PC-3 (cell line): ENCODE measurements at regions not wholly inside any gene's neighbourhood (a gene's known extent, or its start where the extent isn't known, plus 50 kb on each side); places are given as distances from the start of the nearest gene placed in this dataset.

Experiments used
- ATAC-seq: fragments of 200-7000 bp; cut with Tn5 transposase; 2 replicates; pipeline ENCODE4 v1.9.1; 2020; ENCODE audit warnings: mild to moderate bottlenecking, moderate library complexity
- BruUV-seq: library from RNA; stranded (reverse); fragments of 400-500 nt; replicated peaks from 2 replicates; lab custom pipeline; 2021; lab: Mats Ljungman, UMichigan
- CTCF ChIA-PET: fragments of 300-600 bp; sonication (Branson Sonifier 250); formaldehyde crosslinking; loops from one replicate; lab custom pipeline; 2022; ENCODE audit warnings: antibody characterized with exemption; lab: Charles Lee
- POLR2A ChIA-PET: fragments of 300-600 bp; sonication (Branson Sonifier 250); formaldehyde crosslinking; loops from one replicate; lab custom pipeline; 2022; ENCODE audit warnings: antibody characterized with exemption; ENCODE audit not compliant: unreplicated experiment; lab: Charles Lee
- DNase-seq: peaks from one replicate; pipeline ENCODE4 v3.0.0-alpha.2; 2015
- H2AFZ ChIP-seq: fragments of 300-600 bp; sonication (generic); 2 replicates; pipeline ENCODE4 v1.6.0; 2016; ENCODE audit warnings: antibody characterized with exemption, low read length
- H3F3A ChIP-seq: fragments of 300-600 bp; sonication (generic); one replicate; pipeline ENCODE4 v1.6.0; 2017; ENCODE audit warnings: antibody characterized with exemption, low read length, control low read depth, mild to moderate bottlenecking; ENCODE audit not compliant: unreplicated experiment
- H3K27ac ChIP-seq: fragments of 300-600 bp; sonication (generic); 2 replicates; pipeline ENCODE4 v1.5.1; 2016; ENCODE audit warnings: mild to moderate bottlenecking, low read length
- H3K27me3 ChIP-seq: fragments of 300-600 bp; sonication (generic); 2 replicates; pipeline ENCODE4 v1.6.1; 2016; ENCODE audit warnings: low read length, mixed read lengths
- H3K36me3 ChIP-seq: fragments of 300-600 bp; sonication (generic); 2 replicates; pipeline ENCODE4 v1.6.1; 2016; ENCODE audit warnings: low read depth, mixed run types, low read length, mixed read lengths
- H3K4me1 ChIP-seq: fragments of 300-600 bp; sonication (generic); 2 replicates; pipeline ENCODE4 v1.5.1; 2016; ENCODE audit warnings: low read length; ENCODE audit not compliant: insufficient read depth
- H3K4me2 ChIP-seq: fragments of 300-600 bp; sonication (generic); 2 replicates; pipeline ENCODE4 v1.6.0; 2016; ENCODE audit warnings: low read length
- H3K4me3 ChIP-seq: fragments of 300-600 bp; sonication (generic); 2 replicates; pipeline ENCODE4 v1.5.1; 2016; ENCODE audit warnings: mild to moderate bottlenecking, low read length, mixed read lengths
- H3K79me2 ChIP-seq: fragments of 300-600 bp; sonication (generic); 2 replicates; pipeline ENCODE4 v1.6.1; 2017; ENCODE audit warnings: low read length, mixed read lengths
- H3K9ac ChIP-seq: fragments of 300-600 bp; sonication (generic); 2 replicates; pipeline ENCODE4 v1.6.0; 2016; ENCODE audit warnings: mild to moderate bottlenecking, low read length
- H3K9me2 ChIP-seq: fragments of 300-600 bp; sonication (generic); replicated peaks from 2 replicates; pipeline ENCODE4 v1.6.1; 2016; ENCODE audit warnings: mixed run types, low read length, mixed read lengths
- H3K9me3 ChIP-seq: fragments of 300-600 bp; sonication (generic); 2 replicates; pipeline ENCODE4 v1.6.1; 2016; ENCODE audit warnings: low read length, mixed read lengths
- H4K20me1 ChIP-seq: fragments of 300-600 bp; sonication (generic); 2 replicates; pipeline ENCODE4 v1.6.1; 2016; ENCODE audit warnings: low read length, mixed read lengths
- EZH2 ChIP-seq: fragments of 300-600 bp; sonication (generic); IDR thresholded peaks from one replicate; pipeline ENCODE4 v1.6.1; 2017; ENCODE audit warnings: antibody characterized with exemption, mild to moderate bottlenecking, low read length; ENCODE audit not compliant: unreplicated experiment
- EZH2phosphoT487 ChIP-seq: fragments of 300-600 bp; sonication (generic); IDR thresholded peaks from 2 replicates; pipeline ENCODE4 v1.6.1; 2018; ENCODE audit warnings: mild to moderate bottlenecking, antibody characterized with exemption, low read length, borderline replicate concordance
- intact Hi-C: fragments of 100-400 bp; cut with micrococcal nuclease; formaldehyde crosslinking; loops from 2 replicates; pipeline ENCODE4 v1.9.0; 2023
- TF ChIP-seq, protein P1 (sequence below): fragments of 300-600 bp; sonication (generic); conservative IDR thresholded peaks from 2 replicates; pipeline ENCODE4 v1.5.1; 2017; ENCODE audit warnings: antibody characterized with exemption, low read depth, mild to moderate bottlenecking, low read length

DNA sequence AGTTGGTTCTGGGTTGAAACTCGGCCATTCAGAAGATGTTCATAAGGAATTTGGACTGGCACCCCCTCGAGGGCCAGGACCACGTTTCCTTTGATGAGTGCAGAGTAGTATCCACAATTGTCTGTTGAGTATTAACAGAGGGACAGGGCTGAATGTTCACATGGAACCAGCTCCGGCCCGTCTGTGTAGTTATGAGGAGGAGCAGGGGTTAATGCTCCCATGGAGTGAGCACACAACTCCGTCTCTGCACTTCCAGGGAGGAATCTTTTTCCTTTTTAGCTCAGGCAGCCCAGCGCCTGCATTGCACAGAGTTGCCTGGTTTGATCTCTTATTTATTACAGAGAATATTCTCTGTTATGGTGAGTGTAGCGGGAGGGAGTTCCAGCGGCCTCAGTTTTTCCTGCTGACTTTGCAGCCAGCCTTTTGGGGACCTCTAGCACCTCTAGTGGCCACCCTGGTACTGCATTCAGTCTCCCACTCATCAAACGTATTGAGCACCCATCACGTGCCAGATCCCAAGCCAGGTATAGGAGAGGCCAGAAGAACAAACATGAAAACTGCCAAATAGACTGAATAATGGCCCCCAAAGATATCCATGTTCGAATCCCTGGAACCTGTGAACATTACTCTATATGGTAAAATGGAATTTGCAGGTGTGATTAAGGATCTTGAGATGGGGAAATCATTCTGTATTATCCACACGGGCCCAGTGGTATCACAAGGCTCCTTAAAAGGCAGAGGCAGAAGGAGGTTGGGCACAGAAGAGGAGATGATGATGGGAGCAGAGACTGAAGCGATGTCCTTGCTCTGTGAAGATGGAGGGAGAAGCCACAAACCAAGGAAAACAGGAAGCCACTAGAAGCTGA, 167.7 kb upstream of the CSF3R start:
- H3K9me2 ChIP-seq, result no peaks in the 10 kb centered on the region
- ChIA-PET POLR2A (no interaction called here), CTCF (no interaction called here)
- H3K9me3 ChIP-seq, result no peaks in the 10 kb centered on the region
- peaks cover 66% of the 10 kb centered on the region for H3K27me3 ChIP-seq
- no peak overlapping the region for H3K4me2 ChIP-seq
- no peaks in the 10 kb centered on the region for H3K4me1 ChIP-seq
- TF ChIP-seq, protein P1, sequence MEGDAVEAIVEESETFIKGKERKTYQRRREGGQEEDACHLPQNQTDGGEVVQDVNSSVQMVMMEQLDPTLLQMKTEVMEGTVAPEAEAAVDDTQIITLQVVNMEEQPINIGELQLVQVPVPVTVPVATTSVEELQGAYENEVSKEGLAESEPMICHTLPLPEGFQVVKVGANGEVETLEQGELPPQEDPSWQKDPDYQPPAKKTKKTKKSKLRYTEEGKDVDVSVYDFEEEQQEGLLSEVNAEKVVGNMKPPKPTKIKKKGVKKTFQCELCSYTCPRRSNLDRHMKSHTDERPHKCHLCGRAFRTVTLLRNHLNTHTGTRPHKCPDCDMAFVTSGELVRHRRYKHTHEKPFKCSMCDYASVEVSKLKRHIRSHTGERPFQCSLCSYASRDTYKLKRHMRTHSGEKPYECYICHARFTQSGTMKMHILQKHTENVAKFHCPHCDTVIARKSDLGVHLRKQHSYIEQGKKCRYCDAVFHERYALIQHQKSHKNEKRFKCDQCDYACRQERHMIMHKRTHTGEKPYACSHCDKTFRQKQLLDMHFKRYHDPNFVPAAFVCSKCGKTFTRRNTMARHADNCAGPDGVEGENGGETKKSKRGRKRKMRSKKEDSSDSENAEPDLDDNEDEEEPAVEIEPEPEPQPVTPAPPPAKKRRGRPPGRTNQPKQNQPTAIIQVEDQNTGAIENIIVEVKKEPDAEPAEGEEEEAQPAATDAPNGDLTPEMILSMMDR, result peak; percentile 87
- no peak for TF ChIP-seq EZH2phosphoT487
- peak; percentile 68 for DNase-seq
- H3K36me3 ChIP-seq, result no peaks in the 10 kb centered on the region
- peak; percentile 67 for ATAC-seq
- no TSS peak for BruUV-seq
- intact Hi-C loops, result no loop called here
- no peaks in the 10 kb centered on the region for H3F3A ChIP-seq
- no peak overlapping the region for H3K27ac ChIP-seq
- H2AFZ ChIP-seq, result no peak overlapping the region
- H3K9ac ChIP-seq, result no peak overlapping the region
- no peaks in the 10 kb centered on the region for H3K79me2 ChIP-seq
- no peak overlapping the region for H3K4me3 ChIP-seq
- H4K20me1 ChIP-seq, result no peaks in the 10 kb centered on the region

DNA sequence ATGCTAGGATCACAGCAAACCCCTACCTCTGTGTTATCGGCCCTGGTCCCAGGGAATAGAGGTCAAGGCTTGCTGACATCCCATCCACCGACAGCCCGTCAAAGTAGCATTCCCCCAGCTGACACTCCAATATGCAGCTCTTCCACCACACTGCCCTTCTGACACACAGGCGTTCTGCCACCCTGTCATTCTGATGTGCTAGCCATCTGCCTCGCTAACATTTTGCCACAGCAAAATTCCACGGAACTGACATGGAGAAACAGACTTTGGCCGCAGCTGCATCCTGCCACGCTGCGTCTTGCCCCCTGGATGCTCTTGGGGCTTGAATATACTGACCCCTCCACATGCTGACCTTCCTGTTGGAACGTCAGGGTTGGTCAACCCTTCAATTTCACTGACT, 163.2 kb upstream of the CSF3R start:
- no peak overlapping the region for H3K4me2 ChIP-seq
- no peak for ATAC-seq
- peaks cover 80% of the 10 kb centered on the region for H3K27me3 ChIP-seq
- H3K9me3 ChIP-seq, result no peaks in the 10 kb centered on the region
- H3K4me1 ChIP-seq, result no peaks in the 10 kb centered on the region
- ChIA-PET CTCF (no interaction called here), POLR2A (no interaction called here)
- no peak overlapping the region for H3K27ac ChIP-seq
- H3K4me3 ChIP-seq, result no peak overlapping the region
- no peaks in the 10 kb centered on the region for H4K20me1 ChIP-seq
- no peaks in the 10 kb centered on the region for H3K9me2 ChIP-seq
- intact Hi-C loops, result no loop called here
- H2AFZ ChIP-seq, result no peak overlapping the region
- no TSS peak for BruUV-seq
- TF ChIP-seq, protein P1, result no peak
- TF ChIP-seq EZH2, result no peak
- TF ChIP-seq EZH2phosphoT487, result no peak
- no peak overlapping the region for H3K9ac ChIP-seq
- no peak for DNase-seq
- H3K36me3 ChIP-seq, result no peaks in the 10 kb centered on the region
- no peaks in the 10 kb centered on the region for H3F3A ChIP-seq
- H3K79me2 ChIP-seq, result no peaks in the 10 kb centered on the region

DNA sequence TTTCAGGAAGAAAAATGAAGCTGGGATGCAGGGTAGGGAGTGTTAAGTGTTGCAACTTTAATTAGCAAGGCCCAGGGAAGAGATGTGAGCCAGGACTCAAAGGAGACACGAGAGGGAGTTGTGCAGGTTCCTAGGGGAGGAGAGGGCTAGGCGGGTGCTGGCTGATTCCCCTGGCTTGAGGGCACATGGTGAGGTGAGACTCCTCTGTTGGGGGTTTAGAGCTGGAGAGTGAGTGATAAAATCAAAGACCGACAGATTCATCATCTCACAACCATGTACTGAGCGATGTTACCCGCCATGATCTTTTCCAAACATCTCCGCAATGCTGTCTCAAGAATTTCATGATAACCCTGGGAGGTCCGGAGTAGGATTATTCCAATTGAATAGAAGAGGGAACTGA, 161.8 kb upstream of the CSF3R start:
- no peaks in the 10 kb centered on the region for H3F3A ChIP-seq
- ATAC-seq (no peak), DNase-seq (no peak)
- intact Hi-C loops, result no loop called here
- no peak overlapping the region for H3K9ac ChIP-seq
- TF ChIP-seq, protein P1, result no peak
- TF ChIP-seq EZH2 (no peak), EZH2phosphoT487 (no peak)
- no peaks in the 10 kb centered on the region for H3K9me3 ChIP-seq
- H3K4me3 ChIP-seq, result no peak overlapping the region
- H3K4me1 ChIP-seq, result no peaks in the 10 kb centered on the region
- no TSS peak for BruUV-seq
- no peak overlapping the region for H2AFZ ChIP-seq
- H3K27ac ChIP-seq, result no peak overlapping the region
- H3K36me3 ChIP-seq, result no peaks in the 10 kb centered on the region
- no peaks in the 10 kb centered on the region for H3K79me2 ChIP-seq
- no peaks in the 10 kb centered on the region for H4K20me1 ChIP-seq
- no peaks in the 10 kb centered on the region for H3K9me2 ChIP-seq
- POLR2A ChIA-PET, result no interaction called here
- CTCF ChIA-PET, result no interaction called here
- peaks cover 80% of the 10 kb centered on the region for H3K27me3 ChIP-seq
- no peak overlapping the region for H3K4me2 ChIP-seq
